T-helper 9 cell (primary cell): ENCODE measurements at regions not wholly inside any gene's neighbourhood (a gene's known extent, or its start where the extent isn't known, plus 50 kb on each side); places are given as distances from the start of the nearest gene placed in this dataset.
A peak's percentile ranks its signal among the peaks of the same experiment; 100 is the strongest.
"Not testable (repeated sequence)": the region's sequence is repeated elsewhere in the genome, so short reads cannot be mapped to it uniquely, and the experiment has no call there.

Source experiments
- DNase-seq: peaks from one replicate; pipeline ENCODE4 v3.0.0-alpha.2; 2020

DNA sequence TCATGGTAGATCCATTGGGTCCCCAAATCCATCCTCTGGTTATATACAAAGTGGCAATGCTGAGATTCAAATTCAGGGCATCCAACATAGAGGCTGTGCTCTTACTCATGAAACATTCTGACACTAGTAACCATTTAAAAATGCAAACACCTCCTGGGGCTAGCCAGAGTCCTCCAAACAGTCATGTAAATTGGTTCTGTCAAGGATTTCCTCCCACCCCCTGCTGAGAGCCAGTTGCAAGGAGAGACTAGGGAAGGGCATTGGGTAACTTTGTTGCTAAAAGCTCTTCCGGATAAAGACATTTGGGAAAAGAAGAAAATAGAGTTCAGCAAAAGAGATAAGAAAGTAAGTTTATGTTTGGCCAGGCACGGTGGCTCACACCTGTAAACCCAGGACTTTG, 58.3 kb downstream of the ART5 start:
- not testable (repeated sequence) for DNase-seq

DNA sequence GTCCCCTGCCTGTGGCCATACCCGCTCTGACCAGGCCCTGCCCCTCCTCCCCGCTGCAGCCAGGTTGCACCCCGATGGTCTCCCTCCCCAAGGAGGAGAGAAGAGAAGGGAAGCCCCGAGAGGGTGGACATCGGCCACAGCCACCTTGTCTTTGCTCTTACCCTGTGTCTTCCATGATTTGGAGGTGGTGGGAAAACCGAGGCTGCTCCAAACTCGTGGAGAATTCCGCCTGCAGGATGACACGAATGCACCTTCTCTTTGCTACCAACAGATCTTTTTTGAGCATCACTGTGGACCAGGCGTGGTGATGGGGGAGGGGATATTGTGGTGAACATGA, 60.4 kb downstream of the ART5 start:
- not testable (repeated sequence) for DNase-seq

DNA sequence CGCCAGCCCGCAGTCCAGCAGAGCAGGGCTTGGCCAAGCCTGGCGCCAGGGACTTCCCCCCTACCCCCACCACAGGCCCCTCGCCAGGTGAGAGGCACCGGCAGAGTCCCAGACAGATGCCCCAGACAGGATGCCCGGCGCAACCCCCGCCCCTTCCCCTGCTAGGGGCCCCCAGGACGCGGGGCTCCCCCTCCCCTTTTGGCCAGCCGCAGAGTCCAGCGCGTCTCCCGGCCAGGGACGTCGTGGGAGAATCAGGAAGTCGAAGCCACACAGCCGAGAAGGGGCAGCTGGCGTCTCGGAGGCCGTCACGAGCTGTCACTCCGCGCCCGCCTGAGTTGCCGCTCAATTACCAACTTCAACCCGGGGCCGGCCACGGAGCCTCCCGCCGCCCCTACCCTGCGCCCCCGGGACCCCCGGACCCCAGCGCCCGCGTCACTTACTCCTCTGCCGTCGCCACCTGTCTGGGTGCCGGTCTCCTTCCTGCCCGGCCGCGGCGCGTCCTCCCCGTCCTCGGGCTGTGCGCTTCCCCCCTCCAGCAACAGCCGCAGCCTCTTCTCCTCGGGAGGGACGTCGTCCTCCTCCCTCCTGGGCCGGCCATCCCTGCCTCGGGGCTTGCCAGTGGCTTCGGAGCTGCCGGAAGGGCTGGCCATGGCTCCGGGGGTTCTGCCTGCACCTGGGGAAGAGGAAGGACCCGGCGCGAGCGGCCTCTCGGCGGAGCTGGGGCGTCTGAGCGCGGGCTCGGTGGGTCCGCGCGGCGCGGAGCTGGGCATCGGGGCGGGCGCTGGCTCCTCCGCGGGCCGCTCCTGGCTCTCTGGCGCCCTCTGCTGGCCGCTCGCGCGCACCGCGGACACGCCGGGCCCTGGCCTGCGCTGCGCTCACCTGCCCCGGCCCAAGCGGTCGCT, 61.1 kb downstream of the ART5 start:
- DNase-seq = peak; percentile 57

DNA sequence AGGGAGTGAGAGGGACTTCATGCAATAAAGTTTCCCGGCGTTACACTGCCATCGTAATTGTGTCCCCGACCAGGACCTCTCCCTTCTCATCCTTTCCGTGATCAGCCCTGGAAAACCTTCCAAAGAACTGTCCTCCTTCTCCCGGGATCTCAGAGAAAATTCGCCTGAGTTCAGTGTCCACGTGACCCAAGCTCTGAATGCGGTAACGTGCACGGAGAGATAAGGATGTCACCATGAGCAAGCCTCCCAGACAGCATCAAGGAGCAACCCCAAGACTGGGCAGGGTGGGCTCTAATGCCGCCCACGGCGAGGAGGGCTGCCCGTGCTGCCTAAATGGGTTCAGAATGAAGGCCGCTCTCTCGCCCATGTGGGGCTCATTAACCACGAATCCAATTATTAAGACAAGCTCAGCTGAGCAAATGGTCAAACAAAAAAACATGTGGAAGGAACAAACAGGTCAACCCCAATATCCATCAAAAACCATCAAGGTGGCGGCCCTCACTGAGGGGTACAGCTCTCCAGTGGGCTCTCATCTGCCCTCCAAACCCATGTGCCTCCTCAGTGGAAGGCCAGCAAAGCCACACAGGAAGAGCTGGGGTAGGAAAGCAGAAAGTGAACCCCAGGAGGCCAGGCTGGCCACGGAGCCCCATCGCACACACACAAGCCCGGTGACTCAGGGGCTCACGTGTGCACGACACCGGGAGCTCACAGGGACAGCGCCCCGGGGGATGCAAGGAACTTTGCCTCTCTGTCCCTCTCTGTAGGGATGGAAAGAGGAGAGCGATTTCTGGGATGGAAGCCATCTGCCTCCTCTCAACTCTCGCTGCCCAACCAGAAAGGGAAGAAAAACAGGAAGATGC, 62.0 kb downstream of the ART5 start:
- not testable (repeated sequence) for DNase-seq

DNA sequence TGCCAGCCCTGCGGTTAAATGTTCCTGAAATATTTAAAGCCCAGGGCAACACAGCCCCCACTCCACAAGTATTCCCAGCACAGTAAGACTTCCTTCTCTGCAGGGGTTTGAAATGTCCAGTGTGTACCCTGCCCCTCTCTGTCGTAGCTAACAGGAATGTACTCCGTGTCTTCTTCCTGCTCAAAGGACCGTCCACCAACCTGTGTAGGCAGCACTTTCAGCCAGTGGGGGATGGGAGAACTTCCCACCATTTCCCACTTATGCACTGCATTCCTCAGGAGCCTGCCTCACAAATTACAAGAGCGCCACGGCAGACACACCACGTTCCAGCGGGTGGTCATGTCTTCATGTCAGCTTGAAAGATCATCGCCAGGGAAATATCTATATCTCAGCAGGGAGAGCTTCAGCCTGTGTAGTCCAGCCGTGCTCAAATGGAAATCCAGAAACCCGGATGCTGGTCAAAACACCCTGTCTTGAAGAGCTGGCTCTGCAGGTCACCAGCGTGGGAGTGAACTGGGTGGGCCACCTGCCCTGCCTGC, 65.7 kb downstream of the ART5 start:
- DNase-seq = not testable (repeated sequence)

DNA sequence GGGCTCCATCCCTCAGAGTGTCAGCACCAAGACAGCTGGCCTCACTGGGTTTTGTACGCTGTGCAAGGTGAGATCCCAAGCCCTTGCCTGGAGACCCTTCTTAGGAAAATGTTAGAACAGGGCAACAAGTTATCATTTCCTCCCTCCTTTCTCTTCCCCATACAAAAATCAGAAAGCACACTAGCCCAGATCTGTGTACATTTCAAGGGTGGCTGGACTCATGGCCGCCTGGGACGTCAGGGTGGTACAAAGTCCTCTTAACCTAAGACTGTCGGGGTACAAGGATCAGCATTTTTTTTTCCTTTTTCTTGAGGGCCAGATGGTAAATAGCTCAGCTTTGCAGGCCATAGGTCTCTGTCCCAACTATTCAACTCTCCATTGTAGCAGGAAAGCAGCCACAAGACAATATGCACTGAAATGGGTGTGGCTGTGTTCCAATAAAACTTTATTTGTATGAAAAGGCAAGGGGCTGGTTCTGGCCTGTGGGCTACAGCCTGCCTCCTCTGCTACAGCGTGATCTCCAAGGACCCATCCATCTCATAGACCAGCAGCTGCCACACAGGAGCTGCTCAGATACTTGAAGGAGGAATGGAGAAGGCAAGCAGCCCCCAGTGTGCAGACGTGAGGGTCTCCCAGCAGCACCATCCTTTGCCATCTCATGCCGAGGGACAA, 68.7 kb downstream of the ART5 start:
- DNase-seq = not testable (repeated sequence)

DNA sequence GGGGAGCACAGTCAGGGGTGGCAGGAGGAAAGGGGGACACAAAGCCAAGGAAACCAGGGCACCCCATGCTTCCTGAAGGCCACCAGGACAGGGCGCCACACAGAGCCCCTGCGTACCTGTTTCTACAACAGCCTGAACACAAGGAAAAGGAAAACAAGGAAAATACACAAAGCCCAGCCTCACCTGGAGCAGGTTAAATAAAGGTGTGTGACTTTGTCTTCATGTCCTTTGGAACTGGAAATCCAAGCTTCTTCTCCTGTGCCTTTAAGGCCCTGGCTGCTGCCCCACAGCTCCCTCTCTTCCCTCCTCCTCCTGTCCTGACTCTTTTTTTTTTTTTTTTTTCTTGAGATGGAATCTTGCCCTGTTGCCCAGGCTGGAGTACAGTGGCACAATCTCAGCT, 70.0 kb downstream of the ART5 start:
- not testable (repeated sequence) for DNase-seq

DNA sequence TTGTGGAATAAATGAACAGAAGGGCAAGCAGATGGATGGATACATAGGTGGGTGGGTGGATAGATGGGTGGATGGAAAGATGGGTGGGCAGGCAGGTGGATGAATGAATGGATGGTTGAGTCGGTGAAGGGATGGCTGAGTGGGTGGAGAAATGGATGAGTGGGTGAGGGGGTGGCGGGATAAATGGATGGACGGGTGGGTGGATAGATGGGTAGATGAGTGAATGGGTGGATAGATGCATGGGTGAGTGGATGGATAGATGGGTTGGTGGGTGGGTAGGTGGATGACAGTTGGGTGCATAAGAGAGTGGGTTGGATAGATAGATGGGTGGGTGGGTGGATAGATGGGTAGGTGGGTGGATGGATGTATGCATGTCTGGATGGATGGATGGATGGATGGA, 76.0 kb downstream of the ART5 start:
- not testable (repeated sequence) for DNase-seq

DNA sequence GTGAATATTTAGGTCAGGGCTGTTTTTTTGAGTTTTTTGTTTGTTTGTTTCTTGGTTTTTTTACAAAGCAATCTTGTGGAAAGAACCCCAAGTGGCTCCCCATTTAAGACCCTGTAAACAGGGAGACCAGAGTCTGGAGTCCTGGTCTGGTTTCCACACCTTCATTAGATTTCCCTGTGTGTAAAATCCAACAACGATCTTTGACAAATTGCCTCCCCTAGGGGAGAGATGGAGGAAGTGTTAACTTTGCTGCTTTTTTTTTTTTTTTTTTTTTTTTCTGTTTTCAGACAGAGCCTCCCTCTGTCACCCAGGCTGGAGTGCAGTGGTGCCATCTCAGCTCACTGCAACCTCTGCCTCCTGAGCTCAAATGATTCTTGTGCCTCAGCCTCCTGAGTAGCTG, 77.4 kb downstream of the ART5 start:
- not testable (repeated sequence) for DNase-seq

DNA sequence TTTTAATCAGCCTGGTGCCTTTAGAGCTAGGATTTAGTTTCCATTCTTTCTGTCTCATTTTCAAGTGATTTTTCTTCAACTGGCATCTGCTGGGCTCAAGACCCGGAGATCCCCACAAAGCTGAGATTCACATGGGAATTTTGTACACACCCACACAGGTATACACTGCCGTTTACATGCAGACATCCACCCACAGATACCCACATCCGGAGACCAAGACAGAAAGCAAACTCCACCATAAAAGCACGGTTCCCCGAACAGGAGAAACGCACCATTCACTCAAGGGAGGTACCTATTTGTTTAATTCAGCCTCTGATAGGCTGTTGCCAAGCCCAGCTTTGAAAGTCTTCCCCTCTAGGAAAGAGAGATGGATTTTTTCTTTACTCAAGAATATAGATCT, 87.2 kb downstream of the ART5 start:
- DNase-seq = not testable (repeated sequence)

DNA sequence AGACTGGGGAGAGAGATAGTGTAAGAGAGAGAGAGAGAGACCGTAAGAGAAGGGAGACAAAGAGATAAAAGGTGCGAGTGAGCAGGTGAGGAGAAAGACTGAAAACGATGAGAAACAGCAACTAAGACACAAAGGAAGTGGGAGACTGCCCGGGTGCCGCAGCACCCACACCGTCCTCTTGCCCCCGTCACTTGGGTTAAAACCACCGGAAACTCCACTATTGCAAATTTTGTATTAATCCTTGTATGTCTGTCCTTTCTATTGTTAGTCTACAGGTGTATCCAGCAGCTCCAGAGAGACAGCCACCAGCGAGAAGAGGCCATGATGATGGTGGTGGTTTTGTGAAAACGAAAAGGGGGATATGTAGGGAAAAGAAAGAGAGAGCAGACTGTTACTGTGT, 96.8 kb downstream of the ART5 start:
- peak; percentile 3 for DNase-seq

DNA sequence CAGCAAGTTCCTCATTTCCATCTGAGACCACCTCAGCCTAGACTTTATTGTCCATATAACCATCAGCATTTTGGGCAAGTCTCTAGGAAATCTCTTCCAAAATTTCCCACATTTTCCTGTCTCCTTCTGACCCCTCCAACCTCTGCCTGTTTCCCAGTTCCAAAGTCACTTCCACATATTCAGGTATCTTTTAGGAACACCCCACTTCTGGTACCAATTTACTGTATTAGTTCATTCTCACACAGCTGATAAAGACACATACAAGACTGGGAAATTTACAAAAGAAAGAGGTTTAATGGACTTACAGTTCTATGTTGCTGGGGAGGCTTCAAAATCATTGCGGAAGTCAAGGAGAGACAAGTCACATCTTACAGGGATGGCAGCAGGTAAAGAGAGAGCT, 103.6 kb downstream of the ART5 start:
- not testable (repeated sequence) for DNase-seq

DNA sequence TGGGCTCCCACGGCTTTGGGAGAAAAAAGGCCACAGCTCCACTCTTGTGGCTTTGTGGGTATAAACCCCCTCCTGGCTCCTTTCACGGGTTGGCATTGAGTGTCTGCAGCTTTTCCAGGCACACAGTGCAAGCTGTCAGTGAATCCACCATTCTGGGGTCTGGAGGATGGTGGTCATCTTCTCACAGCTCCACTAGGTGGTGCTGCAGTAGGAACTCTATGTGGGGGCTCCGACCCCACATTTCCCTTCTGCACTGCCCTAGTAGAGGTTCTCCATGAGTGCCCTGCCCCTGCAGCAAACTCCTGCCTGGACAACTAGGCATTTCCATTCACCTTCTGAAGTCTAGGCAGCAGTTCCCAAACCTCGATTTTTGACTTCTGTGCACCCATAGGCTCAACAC, 104.5 kb downstream of the ART5 start:
- DNase-seq = not testable (repeated sequence)

DNA sequence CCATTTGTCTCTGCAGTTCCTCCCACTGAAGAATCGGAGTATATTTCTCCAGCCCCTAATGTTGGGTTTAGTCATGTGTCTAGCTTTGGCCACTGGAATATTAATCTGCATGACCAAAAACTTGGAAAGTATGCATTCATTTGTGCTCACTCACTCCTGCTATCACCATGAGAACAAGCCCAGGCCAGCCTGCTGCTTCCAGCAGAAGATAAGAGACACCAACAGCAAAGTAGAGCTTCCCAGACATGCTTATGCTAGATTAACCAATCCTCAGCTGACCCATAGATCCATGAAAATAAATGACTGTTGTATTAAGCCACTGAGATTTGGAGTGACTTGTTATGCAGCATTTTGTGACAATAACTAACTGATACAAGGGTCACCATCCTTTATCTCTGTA, 108.8 kb downstream of the ART5 start:
- DNase-seq = not testable (repeated sequence)

DNA sequence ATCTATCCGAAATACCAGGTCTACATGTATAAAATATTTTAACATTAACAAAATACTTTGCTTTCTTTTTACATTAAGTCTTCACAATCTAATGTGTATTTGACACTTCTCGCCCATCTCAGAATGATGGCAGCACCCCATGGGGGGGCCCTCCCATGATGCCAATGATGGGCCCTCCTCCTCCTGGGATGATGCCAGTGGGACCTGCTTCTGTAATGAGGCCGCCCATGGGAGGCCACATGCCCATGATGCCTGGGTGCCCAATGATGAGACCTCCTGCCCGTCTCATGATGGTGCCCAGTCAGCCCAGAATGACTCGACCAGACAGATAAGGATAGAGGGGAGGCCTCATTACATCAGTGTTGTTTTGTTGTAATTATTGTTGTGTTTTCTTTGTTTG, 110.5 kb downstream of the ART5 start:
- not testable (repeated sequence) for DNase-seq

DNA sequence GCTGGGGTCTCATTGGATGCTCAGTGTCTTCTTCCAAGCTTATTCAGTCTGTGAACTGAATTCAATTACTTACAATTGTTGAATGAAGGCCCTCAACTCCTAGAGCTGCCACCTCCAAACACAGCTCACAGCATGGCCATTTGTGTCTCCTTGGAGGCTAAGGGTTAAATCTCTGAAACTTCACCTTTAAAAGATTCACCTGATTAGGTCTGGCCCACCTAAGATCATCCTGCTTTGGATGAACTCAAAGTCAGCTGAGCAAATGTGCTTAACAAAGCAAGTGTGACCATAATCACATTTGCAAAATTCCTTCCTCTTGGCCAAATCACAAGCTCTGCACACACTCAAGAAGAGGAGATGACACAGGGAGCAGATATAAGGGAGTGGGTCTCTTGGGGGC, 118.2 kb downstream of the ART5 start:
- DNase-seq = not testable (repeated sequence)

DNA sequence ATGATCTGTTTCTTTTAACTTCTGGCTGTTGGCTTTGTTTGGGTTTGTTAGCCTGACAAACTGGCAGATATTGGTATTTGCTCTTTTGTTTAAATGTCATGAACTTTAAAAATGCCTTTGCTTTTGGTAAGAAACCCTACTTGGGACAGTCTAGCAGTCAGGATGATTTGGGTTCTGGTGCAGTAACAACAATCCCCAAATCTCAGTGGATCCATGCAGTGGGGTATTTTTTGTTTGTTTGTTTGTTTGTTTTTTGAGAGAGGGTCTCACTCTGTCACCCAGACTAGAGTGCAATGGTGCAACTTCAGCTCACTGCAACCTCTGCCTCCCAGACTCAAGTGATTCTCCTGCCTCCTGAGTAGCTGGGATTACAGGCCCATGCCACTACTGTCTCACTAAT, 120.9 kb downstream of the ART5 start:
- not testable (repeated sequence) for DNase-seq

DNA sequence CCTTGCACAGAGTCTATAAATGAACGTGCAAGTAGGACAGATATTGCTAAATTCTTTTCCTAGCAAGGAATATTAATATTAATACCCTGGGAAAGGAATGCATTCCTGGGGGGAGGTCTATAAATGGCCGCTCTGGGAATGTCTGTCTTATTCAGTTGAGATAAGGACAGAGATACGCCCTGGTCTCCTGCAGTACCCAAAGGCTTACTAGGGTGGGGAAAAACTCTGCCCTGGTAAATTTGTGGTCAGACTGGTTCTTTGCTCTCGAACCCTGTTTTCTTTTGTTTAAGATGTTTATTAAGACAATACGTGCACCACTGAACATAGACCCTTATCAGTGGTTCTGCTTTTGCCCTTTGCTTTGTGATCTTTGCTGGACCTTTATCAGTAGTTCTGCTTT, 122.0 kb downstream of the ART5 start:
- not testable (repeated sequence) for DNase-seq

DNA sequence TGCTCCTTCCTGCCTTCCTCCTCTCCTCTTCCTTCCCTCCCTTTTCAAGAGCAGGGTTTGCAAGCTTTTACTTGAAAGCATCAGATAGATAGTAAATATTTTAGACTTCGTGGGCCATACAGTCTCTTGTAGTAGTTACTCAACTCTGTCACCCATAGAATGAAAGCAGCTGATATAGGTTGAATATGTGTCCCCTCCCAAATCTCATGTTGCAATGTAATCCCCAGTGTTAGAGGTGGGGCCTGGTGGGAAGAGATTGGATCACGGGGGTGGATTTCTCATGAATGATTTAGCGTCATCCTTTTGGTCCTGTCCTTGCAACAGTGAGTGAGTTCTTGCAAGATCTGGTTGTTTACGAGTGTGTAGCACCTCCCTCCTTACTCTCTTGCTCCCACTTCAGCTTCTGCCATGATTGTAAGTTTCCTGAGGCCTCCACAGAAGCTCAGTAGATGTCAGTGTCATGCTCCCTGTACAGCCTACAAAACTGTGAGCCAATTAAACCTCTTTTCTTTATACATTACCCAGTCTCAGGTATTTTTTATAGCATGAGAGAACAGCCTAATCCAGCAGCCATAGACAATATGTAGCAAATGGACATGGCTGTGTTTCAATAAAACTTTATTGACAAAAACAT, 124.7 kb downstream of the ART5 start:
- not testable (repeated sequence) for DNase-seq

DNA sequence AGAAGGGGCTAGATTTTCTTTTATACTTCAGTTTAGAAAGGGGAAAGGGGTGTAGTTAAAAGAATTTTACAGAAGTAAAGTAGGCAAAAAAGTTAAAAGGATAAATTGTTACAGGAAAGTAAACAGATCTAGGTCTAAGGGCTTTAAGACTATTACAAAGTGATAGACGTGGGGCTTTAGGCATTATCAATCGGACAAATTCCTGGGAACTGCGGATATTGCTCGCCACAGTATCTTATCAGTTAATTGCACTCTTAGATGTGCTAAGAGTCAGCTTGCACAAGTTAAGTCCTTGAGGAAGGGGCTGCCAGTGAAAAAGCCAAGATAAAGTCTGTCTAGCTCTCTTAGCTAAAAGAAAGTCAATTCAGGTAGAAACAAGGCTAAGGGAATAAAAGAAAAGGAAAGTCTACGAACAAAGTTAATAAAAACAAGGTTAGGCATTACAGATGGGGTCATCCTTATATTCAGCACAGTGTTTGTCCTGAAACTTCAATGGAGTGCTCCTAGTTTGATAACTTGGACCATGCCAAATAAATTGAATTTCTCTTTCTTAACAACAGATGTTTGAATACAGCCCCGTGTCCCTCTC, 125.4 kb downstream of the ART5 start:
- DNase-seq = not testable (repeated sequence)

DNA sequence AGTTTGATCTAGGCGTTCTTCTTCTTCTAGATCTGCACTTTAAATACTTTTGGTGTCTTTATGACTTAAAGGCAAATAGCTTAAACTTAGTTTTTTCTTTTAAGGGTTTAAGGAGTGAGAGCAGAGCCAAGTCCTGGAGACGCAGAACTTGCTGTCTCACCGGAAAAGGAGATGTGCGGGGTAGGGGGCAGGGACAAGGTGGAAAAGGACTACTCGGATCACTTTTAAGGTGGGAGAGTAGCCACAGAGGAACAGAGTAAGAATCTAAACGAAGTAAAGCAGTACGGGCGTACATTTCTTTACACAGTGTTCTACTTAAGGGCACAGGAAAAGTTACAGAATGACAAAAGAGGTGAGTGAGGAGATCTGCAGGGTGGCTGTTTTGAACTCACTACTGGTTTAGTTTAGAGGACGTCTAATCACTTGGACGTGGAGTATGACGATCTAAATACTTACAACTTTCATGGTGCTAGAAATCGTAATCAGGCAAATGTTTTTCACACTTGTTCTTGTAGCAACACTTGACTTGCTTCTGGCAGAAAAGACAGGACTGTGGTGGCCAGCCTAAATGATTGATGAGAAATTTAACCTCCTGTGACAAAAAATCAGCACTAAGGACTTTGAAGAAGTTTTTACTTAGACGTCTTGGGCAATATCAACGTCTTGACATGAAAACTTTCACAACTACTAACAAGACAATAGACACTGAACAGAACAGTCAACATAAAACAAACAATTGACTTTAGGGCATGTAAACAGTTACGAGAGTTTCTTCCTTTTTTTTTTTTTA, 127.0 kb downstream of the ART5 start:
- not testable (repeated sequence) for DNase-seq
